ENCODE measurements at regions not wholly inside any gene's neighbourhood (a gene's known extent, or its start where the extent isn't known, plus 50 kb on each side); places are given as distances from the start of the nearest gene placed in this dataset.
A peak's percentile ranks its signal among the peaks of the same experiment; 100 is the strongest.

DNA sequence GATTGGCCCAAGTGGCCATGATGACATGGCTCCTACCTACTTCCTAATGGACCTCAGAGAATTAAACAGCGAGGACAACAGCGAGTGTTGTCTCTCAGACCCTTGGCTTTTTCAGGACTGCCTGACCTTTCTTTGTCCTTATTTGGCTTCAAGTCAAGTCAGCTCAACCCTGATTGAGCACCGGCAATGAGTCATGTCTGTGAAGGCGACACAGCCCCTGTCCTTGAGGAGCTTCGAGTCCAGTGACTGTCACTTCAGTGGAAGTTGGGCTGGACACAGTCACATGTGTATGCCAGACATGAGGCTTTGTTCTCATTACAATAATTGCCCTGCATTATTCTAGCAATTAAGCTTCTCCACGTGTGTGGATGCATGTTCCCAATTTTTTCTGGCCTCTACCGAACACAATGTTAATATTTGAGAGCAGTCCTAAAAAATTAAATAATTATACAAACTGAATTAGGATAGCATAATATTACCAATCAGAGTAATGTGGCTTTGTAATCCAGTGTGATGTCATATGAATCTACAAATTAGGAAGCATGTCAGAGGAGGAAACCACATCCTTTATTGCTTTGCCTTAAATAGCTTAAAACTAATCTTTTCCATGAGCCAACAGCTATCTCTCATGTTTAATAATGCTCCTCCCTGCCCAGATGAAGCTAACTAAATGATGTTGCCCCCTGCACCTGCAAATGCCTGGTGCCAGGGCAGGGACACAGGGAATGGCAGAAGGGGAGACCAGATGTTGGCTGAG is 178.6 kb downstream of the CDH26 start:
- no peak overlapping the region for H3K4me3 ChIP-seq (ENCODE audit: low read depth, low read length)
- TF ChIP-seq, protein P1, sequence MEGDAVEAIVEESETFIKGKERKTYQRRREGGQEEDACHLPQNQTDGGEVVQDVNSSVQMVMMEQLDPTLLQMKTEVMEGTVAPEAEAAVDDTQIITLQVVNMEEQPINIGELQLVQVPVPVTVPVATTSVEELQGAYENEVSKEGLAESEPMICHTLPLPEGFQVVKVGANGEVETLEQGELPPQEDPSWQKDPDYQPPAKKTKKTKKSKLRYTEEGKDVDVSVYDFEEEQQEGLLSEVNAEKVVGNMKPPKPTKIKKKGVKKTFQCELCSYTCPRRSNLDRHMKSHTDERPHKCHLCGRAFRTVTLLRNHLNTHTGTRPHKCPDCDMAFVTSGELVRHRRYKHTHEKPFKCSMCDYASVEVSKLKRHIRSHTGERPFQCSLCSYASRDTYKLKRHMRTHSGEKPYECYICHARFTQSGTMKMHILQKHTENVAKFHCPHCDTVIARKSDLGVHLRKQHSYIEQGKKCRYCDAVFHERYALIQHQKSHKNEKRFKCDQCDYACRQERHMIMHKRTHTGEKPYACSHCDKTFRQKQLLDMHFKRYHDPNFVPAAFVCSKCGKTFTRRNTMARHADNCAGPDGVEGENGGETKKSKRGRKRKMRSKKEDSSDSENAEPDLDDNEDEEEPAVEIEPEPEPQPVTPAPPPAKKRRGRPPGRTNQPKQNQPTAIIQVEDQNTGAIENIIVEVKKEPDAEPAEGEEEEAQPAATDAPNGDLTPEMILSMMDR (IDR thresholded peaks at IDR 0.05; ENCODE audit: low read depth, low read length) = no peak

DNA sequence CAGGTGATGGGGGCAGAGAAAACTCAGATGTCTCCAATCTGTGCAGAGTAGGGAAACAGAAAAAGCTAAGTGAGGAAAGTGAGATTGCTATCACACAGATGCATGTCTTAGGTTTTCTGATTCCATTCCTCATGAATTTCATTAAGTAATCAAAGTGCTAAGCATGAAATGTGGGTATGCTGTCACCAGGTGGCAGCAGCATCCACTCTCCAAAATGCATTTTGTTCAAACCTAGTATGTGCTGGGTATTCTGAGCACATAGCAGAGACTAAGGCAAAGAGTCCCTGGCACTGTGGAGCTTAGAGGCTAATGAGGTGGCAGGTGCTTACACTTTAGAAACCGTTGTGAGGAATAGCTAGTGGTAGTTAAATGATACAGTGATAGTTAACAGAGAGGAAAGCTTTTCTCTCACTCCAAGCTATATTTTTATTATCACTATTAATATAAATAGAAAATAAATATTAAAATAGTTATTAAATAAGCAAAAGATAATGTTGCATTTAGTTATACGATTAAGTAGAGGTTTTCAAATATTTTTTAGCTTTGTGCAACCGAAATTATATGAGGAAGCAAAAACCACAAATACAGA is 179.5 kb downstream of the CDH26 start:
- no peak overlapping the region for H3K4me3 ChIP-seq (ENCODE audit: low read depth, low read length)

DNA sequence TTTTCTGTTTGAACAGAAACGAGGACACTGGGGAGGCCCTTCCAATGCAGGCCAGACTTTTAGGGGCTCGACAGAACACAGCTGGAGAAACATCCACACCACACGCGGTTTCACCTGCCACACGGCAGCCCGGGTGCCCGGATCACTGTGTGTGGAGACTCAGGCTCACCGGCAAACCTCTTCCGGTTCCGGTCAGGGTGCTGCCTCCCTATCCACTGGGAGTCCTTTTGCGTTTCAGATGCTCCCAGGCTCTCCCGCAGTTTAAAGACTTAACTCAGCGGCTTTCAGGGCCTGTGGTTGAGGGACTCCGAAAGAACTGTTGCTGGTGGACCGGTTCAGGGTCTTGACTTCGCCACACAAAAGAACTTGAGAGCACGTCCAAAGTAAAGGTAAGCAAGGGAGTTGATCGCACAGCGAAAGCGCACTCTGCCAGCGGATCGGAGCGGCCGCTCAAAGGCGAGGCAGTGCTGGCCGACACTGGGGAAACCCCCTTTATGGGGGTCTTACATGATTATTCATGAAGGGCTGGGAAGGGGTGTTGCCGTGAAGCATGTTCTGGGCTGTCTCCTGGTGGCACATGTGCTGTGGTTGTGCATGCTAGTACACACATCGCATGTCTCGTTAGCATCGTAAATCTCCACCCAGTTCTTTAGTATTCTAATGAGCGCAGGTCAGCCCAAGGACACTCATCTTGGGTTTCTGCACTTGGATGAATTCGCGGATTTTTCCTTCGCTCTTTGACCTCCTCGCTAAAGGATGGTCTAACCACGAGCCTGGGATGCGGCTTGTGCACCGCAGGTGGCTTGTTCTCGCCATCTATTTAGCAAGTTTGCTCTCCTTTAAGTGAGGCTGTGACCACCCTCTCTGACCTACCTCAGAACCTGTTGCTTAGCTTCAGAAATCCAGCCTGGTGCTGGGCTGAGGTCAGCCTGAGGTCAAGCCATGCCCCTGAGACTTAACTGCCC is 180.3 kb downstream of the CDH26 start:
- TF ChIP-seq, protein P1 (IDR thresholded peaks at IDR 0.05; ENCODE audit: low read depth, low read length) = no peak

More for the DNA sequence above, 179.5 kb downstream of the CDH26 start:
- TF ChIP-seq, protein P1 (IDR thresholded peaks at IDR 0.05; ENCODE audit: low read depth, low read length) = peak; percentile 38; the same call in 1 of the 2 replicates

DNA sequence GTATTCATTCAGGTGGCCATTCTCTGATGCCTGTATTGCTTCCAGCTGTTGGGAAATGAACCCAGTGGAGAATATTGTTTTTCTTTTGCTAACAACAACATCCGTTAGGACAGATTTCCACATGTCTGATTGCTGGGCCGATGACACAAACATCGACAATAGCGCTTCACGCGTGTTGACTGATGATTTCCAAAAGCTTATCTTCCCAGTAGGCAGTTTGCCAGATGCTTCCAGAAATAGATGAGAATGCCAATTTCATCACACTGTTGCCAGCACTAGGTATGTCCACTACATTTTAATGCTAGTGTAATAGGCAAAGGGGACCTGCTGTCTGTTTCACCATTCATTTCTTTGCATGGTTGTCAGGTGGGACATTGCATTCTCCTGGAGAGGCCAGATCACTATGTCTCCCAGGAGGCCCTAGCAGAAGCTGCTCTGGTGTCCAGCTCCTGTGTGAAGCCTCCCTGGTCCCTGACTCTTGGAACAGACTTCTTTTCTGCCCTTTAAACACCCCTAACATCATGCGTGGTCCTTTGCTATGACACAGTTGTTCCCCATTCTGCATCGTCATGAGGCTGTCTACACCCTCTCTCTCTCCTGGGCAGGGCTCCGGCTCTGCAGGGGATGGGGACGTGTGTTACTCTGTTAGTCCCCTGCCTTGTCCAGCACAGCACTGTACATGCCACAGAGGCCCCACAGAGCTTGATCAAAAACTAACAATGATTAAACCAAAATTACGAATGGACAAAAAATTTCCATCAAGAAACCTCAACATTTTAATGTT is 181.6 kb downstream of the CDH26 start:
- no peak overlapping the region for H3K4me3 ChIP-seq (ENCODE audit: low read depth, low read length)

More for the DNA sequence above, 180.3 kb downstream of the CDH26 start:
- H3K4me3 ChIP-seq (ENCODE audit: low read depth, low read length) = no peak overlapping the region

DNA sequence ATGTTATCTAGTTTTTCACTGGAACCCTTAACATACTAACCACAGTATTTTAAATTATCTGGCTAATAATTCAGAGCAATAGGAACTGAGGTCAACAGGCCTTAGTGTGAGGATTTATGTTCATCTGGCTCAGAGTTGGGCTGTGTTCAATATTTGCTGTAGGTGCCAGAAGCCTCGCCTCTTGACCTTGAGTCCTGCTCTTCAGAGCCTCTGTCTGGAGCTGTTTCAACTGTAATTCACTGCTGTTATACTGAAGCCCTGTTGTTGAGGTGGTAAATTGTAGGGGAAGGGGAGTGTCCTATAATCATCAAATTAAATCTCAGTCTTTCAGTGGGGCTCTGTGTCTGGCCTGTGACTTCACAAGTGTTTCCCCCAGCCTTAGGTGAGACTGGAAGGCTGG is 184.4 kb downstream of the CDH26 start:
- TF ChIP-seq, protein P1 (IDR thresholded peaks at IDR 0.05; ENCODE audit: low read depth, low read length) = no peak

More for the DNA sequence above, 181.6 kb downstream of the CDH26 start:
- TF ChIP-seq, protein P1 (IDR thresholded peaks at IDR 0.05; ENCODE audit: low read depth, low read length) = no peak

DNA sequence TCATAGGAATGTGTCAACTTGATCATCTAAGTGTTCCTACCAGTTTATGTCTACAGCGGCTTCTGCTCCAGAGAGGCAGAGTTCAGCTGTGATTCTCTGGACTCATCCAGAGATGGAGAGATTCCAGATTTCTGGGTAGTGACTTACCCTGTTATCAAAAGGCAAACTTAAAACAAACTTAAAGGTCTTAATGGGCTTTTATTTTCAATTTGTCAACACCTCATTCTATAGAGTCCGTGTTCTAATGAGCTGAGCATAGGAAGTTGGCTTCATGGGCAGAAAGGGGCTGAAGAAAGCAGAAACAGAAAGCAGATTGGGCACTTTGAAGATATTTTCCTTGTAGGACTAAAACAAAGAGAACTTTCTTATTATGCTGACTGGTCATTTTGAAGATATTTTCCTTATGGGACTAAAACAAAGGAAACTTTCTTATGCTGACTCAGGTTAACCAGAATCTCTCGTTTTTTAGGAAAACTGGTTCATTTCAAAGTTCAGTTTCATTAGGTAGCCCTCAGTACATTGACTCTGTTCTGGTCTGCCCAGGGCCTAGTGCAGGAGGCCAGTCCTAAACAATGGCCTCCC is 185.1 kb downstream of the CDH26 start:
- TF ChIP-seq, protein P1 (IDR thresholded peaks at IDR 0.05; ENCODE audit: low read depth, low read length) = no peak
- H3K4me3 ChIP-seq (ENCODE audit: low read depth, low read length) = no peak overlapping the region

More for the DNA sequence above, 184.4 kb downstream of the CDH26 start:
- no peak overlapping the region for H3K4me3 ChIP-seq (ENCODE audit: low read depth, low read length)
